GM12875 (cell line): ENCODE measurements at regions not wholly inside any gene's neighbourhood (a gene's known extent, or its start where the extent isn't known, plus 50 kb on each side); places are given as distances from the start of the nearest gene placed in this dataset.

Experiments
- H3K4me3 ChIP-seq: one replicate; pipeline ENCODE4 v1.5.1; 2011; ENCODE audit warnings: low read depth, low read length, control low read depth
- TF ChIP-seq, protein P1 (sequence below): IDR thresholded peaks from 2 replicates; pipeline ENCODE4 v1.5.1; 2011; ENCODE audit warnings: low read depth, mild to moderate bottlenecking, control low read depth, inconsistent platforms, low read length, moderate library complexity, borderline replicate concordance; ENCODE audit not compliant: insufficient read depth

DNA sequence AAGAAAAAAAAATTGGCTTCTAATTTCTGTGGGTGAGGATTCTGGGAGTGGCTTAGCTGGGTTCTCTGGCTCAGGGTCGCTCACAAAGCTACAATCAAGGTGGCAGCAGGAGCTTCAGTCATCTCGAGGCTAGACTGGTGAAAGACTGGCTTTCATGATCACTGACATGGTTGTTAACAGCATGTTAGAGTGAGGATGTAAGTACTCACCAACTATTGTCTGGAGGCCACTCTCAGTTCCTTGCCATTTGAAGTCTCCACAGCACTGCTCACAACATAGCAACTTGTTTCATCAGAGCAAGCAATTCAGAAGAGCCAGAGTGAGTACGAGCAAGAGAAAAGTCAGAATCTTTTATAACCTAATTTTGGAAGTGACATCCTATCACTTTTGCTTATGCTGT, 145.7 kb upstream of the PRSS16 start:
- H3K4me3 ChIP-seq, result no peak overlapping the region
- TF ChIP-seq, protein P1, sequence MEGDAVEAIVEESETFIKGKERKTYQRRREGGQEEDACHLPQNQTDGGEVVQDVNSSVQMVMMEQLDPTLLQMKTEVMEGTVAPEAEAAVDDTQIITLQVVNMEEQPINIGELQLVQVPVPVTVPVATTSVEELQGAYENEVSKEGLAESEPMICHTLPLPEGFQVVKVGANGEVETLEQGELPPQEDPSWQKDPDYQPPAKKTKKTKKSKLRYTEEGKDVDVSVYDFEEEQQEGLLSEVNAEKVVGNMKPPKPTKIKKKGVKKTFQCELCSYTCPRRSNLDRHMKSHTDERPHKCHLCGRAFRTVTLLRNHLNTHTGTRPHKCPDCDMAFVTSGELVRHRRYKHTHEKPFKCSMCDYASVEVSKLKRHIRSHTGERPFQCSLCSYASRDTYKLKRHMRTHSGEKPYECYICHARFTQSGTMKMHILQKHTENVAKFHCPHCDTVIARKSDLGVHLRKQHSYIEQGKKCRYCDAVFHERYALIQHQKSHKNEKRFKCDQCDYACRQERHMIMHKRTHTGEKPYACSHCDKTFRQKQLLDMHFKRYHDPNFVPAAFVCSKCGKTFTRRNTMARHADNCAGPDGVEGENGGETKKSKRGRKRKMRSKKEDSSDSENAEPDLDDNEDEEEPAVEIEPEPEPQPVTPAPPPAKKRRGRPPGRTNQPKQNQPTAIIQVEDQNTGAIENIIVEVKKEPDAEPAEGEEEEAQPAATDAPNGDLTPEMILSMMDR, result no peak

DNA sequence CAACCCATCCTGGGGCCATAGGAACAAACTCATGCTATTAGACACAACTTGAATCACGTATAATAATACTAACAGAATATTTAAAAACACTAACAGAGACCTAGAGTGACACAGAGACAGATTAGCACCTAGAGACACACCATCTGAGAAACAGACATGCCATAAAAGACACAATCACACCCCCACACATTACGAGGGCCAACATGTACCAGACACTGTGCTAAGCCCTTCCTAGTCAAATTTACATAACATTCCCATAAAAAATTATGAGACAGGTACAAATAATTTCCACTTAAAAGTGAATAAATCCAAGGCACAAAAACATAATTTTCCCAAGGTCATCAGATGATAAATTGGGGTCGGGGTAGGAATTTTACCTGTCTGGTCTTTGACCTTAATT, 141.1 kb upstream of the PRSS16 start:
- no peak overlapping the region for H3K4me3 ChIP-seq
- TF ChIP-seq, protein P1, result no peak

- TF ChIP-seq, protein P1, result no peak
- H3K4me3 ChIP-seq, result no peak overlapping the region
These were observed 135.8 kb upstream of the PRSS16 start for GRCh38 chr6:27111743-27112142.

DNA sequence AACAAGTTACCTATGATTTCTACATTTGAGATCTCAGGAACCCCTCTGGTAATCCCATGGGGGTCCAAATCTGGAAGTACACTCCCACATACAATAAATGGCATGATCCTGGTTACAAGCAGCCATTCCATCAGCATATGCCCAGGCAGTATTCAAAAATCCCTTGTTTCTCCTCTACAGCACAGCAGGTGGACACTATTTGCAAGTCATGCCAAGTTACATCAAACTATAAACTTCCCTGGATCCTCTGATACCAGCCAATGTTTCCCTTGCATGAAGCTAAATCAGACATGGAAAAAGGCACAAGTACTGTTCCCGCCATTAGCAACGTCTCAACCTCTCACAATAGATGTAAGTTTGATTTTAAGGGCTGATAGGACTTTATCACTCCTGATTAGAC, 134.5 kb upstream of the PRSS16 start:
- H3K4me3 ChIP-seq, result no peak overlapping the region
- TF ChIP-seq, protein P1, result no peak

- TF ChIP-seq, protein P1, result no peak
- no peak overlapping the region for H3K4me3 ChIP-seq
These were observed 128.2 kb upstream of the PRSS16 start for GRCh38 chr6:27119329-27119728.

GRCh38 chr6:27119761-27120160, 127.7 kb upstream of the PRSS16 start:
- TF ChIP-seq, protein P1, result no peak
- no peak overlapping the region for H3K4me3 ChIP-seq

DNA sequence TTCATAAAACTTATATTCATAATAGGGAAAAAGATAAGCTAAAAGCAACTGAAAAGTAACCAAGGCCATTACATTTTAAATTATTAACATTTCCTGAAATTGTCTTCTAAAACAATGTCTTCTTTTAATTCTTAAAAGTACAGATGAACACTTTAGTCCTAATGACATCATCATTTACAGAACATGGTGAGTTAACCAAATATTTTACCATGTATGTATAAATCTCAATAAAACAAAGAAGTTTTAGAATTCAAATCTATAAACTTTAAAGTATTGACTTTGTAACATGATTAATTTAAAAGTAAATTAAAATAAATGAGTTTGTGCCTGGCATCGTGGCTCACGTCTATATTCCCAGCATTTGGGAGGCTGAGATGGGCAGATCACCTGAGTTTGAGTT, 125.9 kb upstream of the PRSS16 start:
- TF ChIP-seq, protein P1, result no peak
- no peak overlapping the region for H3K4me3 ChIP-seq
